Kidney tubule cell (primary cell): ENCODE measurements at regions not wholly inside any gene's neighbourhood (a gene's known extent, or its start where the extent isn't known, plus 50 kb on each side); places are given as distances from the start of the nearest gene placed in this dataset.
"Not testable (repeated sequence)": the region's sequence is repeated elsewhere in the genome, so short reads cannot be mapped to it uniquely, and the experiment has no call there.

Source experiments
- DNase-seq: peaks from one replicate; pipeline ENCODE4 v3.0.0-alpha.2; 2018; ENCODE audit warnings: low spot score

DNA sequence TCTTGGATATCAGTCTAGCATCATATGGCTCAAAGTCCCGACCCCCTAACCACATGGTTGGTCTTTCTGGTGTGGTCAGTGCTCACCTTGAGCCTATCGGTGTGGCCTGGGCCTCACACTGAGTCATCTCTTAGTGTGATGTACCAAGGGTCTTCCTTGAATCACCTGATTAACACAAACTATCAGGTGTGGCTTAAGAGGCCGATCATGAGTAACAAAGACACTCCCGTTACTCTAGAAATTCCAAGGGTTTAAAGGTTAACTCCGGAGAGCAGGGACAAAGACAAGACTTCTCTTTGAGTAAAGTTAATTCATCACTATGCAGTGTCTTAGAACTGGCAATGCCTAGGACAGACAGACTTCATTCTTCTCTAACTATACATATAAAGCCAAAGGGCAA lies 52.3 kb upstream of the ARMC3 start:
- peak; percentile 77 for DNase-seq

DNA sequence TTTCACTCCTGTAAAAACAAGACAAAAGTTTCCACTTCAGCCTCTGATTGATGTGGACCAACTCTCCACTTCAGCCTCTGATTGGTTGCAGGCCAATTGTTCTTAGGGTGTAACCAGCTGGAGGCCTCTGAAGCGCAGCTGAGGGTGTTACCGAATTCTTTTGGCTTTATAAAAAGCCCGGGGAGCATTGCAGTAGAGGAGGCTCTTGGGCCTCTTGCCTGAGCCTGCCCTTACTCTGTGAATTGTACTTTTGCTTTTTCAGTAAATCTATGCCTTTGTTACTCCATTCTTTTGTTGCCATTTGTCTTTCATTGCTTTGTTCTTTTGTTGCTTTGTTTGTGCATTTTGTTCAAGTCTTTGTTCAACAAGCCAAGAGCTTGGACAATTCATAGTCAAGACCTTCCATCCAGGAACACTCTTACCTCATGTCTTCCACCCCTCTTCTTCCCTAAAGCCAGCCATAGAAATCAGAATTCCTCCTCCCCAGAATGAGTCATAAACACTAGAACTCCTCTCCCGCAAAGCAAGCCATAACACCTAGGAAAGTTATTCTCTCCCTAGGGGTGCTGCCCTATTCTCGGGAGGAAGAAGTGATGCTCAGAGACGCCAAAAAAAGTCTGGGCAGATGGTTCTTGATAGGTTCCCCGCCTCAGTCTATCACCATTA lies 53.5 kb upstream of the ARMC3 start:
- DNase-seq, result no peak

DNA sequence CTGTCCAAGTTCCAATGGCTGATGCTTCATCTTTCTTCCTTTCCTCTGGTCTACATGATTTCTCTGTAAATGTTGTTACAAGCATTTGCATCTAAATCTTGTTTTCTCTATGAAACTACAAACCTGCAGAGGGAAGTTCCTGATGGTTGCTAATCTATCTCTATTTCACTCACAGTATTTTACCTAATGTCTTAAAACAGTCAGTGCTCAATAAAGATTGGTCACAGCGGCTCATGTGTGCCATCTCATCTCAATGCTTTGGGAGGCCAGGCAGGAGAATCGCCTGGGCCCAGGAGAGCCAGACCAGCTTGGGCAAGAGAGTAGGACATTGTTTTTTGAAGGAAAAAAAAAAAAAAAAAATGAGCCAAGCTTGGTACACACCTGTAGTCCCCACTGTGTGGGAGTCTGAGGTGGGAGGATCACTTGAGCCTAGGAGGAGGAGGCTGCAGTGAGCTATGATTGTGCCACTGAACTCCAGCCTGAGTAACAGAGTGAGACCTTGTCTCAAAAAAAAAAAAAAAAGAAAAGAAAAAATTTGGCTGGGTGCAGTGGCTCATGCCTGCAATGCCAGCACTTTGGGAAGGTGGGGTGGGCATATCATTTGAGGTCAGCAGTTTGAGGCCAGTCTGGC lies 71.3 kb upstream of the ARMC3 start:
- no peak for DNase-seq

DNA sequence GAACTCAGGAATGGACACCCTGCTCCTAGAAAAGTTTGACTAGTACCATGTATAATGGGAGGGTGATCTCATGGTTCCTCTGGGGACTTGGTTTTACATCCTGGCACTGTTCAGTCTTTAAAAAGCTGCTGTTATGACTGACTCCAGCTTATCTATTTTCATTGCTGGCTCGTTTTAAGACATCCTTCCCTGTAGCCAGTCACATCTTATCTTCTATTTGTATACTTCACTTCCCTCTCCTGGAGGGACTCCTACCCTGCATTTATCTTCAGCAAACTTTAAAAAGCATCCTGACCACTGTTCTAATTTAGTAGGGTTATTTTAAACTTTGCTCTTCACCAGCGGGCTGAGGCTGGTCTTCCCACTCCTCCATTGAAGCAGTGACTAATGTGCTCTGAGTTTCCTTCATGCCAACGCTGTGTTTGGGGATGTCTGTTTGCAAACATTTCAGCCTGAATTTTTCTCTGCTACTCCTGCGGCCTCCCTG lies 72.9 kb upstream of the ARMC3 start:
- no peak for DNase-seq

GRCh38 chr10:22853906-22854447 lies 73.9 kb upstream of the ARMC3 start:
- DNase-seq, result peak; percentile 30

GRCh38 chr10:22852712-22853353 lies 75.0 kb upstream of the ARMC3 start:
- no peak for DNase-seq

- peak; percentile 41 for DNase-seq
Measured at GRCh38 chr10:22851865-22852239, 76.0 kb upstream of the ARMC3 start.

GRCh38 chr10:22850541-22850940 lies 77.3 kb upstream of the ARMC3 start:
- no peak for DNase-seq

DNA sequence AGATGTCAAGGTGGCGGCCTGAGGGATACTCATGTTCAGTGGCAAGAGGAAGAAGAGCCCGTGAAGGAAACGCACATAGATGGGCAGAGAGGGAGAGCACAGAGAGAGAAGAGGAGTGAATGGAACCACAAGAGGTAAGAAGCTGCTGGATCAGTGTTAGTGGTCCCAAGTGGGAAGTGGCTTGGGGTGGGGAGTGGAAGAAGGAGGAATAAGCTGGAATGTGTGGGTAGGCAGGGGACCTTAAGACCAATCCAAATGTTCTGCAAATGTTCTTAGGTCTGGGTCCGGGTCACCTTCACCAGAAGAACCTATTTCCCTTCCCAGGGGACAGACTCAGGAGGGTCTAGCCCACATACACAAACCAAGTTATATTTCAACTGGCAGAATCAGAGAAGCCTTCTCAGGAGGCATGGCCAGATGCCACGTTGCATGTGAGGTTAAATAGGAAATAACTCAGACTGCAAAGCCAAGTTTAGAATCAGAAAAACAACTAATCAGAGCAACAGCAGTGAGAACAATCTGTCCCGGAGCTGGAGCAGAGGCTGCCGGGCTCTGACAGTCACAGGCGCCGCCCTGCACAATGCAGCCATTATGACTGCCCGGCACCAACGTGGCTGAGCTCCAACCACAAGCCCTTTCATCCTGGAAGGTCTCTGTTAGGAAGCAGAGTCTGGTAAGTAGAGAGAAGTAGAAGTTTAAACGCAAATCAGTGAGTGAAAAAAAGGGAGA lies 78.6 kb upstream of the ARMC3 start:
- peak; percentile 27 for DNase-seq

GRCh38 chr10:22848509-22848908 lies 79.3 kb upstream of the ARMC3 start:
- DNase-seq, result no peak

GRCh38 chr10:22846294-22846693 lies 81.6 kb upstream of the ARMC3 start:
- no peak for DNase-seq

DNA sequence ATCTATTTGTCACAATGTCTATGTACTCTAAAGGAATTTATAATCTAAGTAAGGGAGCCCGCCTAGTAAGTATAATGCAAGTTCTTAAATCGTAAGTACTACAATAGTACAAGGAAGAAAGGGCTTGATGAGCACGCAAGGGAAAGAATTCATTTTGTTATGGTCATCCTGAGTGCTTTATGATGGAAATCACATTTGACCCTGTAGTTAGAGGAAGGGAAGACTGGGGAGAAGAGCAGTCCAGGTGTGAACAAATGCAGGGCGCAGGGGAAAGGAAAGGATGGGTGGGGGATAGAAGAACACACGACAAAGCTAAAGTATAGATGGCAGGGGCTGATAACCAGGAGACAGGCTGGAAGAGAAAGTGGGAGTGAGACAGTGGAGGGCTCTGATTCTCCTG lies 88.2 kb upstream of the ARMC3 start:
- no peak for DNase-seq

DNA sequence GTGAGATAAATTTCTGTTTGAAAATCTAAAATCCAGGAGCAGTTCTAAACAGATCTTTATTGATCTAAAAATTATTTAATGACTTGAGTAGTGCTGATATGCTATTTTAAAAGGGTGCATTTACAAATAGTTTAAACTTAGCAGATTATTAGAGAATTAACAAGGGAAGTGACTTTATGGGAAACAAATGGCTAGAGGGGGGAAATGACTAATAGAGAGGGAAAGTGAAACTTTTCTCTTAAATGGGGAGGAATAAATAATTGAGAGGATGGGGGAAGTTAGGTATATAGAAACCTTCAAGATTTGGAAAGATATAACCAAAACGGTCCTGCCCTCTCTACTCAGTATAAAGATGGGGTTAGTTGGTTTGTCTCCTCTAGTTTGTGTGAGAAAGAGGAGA lies 90.1 kb upstream of the ARMC3 start:
- DNase-seq, result no peak

- no peak for DNase-seq
Measured at GRCh38 chr10:22837351-22837750, 90.5 kb upstream of the ARMC3 start.

DNA sequence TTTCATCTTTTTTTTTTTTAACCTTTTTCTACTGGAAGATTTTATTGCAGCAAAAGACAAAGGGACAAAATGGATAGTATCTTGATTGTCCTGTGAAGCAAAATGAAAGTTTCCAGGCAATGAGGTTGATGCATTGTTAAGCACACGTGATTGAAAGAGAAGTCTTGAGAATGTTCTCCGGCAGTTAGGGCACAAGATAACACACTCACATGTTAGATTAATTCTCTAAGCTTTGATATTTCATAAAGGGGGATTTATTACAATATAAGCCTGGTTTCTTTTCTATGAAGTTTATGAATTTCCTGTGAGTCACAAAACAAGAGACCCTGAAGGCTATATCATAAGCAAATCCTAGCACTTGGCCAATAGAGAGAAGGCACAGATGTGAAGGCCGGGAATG lies 93.4 kb upstream of the ARMC3 start:
- DNase-seq, result no peak

DNA sequence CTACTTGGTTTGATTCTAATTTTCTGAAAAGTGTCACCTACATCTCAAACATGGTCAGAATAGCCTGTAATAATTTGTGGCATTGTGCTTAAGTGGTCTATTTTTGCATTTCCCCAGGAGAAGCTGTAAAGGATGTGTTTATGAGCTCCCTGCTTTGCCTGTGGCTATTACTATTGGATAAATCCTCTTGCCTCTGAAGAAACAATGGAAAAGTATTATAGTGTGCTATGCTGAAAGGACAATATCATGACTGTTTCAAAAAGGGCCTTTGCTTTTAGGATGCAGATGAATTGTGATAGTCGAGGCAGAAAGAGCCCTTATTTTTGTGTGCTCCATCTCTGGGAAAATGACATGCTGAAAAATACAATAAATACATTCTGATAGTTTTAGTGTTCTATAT lies 94.1 kb upstream of the ARMC3 start:
- no peak for DNase-seq

- no peak for DNase-seq
Measured at GRCh38 chr10:22833353-22833752, 94.5 kb upstream of the ARMC3 start.

DNA sequence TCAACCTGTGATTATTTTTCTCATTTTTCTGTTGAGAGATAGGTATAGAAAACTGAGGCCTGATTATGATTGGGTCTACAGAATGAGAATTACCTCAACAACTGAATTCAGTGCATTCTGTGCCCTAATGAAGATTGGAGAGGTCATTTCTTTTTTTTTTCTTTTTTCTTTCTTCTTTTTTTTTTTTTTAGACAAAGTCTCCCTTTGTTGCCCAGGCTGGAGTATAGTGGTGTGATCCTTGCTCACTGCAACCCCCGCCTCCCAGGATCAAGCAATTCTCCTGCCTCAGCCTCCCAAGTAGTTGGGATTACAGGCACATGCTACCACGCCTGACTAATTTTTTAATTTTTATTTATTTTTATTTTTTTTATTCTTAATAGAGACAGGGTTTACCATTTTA lies 95.0 kb upstream of the ARMC3 start:
- no peak for DNase-seq

DNA sequence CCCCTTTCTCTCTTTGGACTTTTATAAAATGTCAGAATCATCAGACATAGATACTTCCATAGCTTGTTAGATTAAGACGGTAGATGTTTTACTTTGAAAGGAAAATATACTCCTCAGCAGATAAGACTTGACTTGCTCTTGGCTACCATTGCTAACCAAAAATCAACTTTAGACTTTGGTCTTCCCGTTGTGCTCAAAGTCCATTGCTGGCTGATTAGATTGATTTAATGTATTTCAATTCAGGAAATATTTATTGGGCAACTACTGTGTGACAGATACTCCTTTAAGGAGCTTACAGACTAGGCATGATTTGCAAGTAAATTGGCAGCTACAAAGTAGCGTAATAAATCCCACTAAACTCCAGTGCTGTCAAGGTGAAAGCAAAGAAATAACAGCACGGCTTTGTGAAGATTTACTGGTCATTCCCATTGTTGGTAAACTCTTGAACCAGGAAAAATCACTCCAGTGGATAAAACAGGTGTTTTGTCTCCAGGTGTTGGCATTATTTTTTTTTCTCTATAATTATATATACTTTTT lies 95.7 kb upstream of the ARMC3 start:
- DNase-seq, result no peak

GRCh38 chr10:22831586-22831985 lies 96.3 kb upstream of the ARMC3 start:
- DNase-seq, result peak; percentile 33

GRCh38 chr10:22828712-22829111 lies 99.1 kb upstream of the ARMC3 start:
- not testable (repeated sequence) for DNase-seq

- peak; percentile 76 for DNase-seq
Measured at GRCh38 chr10:22825841-22826240, 102.0 kb upstream of the ARMC3 start.
